Epithelial cell of esophagus (primary cell): ENCODE measurements at regions not wholly inside any gene's neighbourhood (a gene's known extent, or its start where the extent isn't known, plus 50 kb on each side); places are given as distances from the start of the nearest gene placed in this dataset.
A peak's percentile ranks its signal among the peaks of the same experiment; 100 is the strongest.

Experiments used
- DNase-seq: peaks from one replicate; pipeline ENCODE4 v3.0.0; 2010; ENCODE audit warnings: low read depth
- H3K4me3 ChIP-seq: 2 replicates; pipeline ENCODE4 v1.5.1; 2011; ENCODE audit warnings: mild to moderate bottlenecking, low read length, control low read depth
- CTCF ChIP-seq: IDR thresholded peaks from 2 replicates; pipeline ENCODE4 v1.5.1; 2011; ENCODE audit warnings: low read depth, mild to moderate bottlenecking, low read length, control low read depth, inconsistent platforms; ENCODE audit not compliant: insufficient read depth; ENCODE audit errors: missing control alignments

- TF ChIP-seq CTCF = no peak
- no peak overlapping the region for H3K4me3 ChIP-seq
- DNase-seq = no peak
Measured at GRCh38 chr18:39834636-39835035, 2120.4 kb upstream of the PIK3C3 start.

- H3K4me3 ChIP-seq = no peak overlapping the region
- TF ChIP-seq CTCF = no peak
- DNase-seq = peak; percentile 68
Measured at GRCh38 chr18:39825485-39826150, 2129.4 kb upstream of the PIK3C3 start.

GRCh38 chr18:39806525-39806924 lies 2148.5 kb upstream of the PIK3C3 start:
- peak; percentile 52 for DNase-seq
- no peak overlapping the region for H3K4me3 ChIP-seq

GRCh38 chr18:39805218-39805617 lies 2149.8 kb upstream of the PIK3C3 start:
- H3K4me3 ChIP-seq = no peak overlapping the region
- TF ChIP-seq CTCF = no peak
- no peak for DNase-seq

More at GRCh38 chr18:39806525-39806924, 2148.5 kb upstream of the PIK3C3 start:
- TF ChIP-seq CTCF = peak; percentile 15

GRCh38 chr18:39802648-39803229 lies 2152.3 kb upstream of the PIK3C3 start:
- no peak for TF ChIP-seq CTCF
- no peak overlapping the region for H3K4me3 ChIP-seq
- DNase-seq = no peak

GRCh38 chr18:39801848-39802247 lies 2153.2 kb upstream of the PIK3C3 start:
- TF ChIP-seq CTCF = no peak
- no peak overlapping the region for H3K4me3 ChIP-seq
- no peak for DNase-seq

GRCh38 chr18:39801010-39801409 lies 2154.0 kb upstream of the PIK3C3 start:
- DNase-seq = no peak

More at GRCh38 chr18:39801010-39801409, 2154.0 kb upstream of the PIK3C3 start:
- H3K4me3 ChIP-seq = no peak overlapping the region
- TF ChIP-seq CTCF = no peak
